Ectodermal cell (in vitro differentiated cells): ENCODE measurements at regions not wholly inside any gene's neighbourhood (a gene's known extent, or its start where the extent isn't known, plus 50 kb on each side); places are given as distances from the start of the nearest gene placed in this dataset.

Source experiments
- H3K27ac ChIP-seq: 2 replicates; pipeline ENCODE4 v1.7.0; 2013; ENCODE audit warnings: mild to moderate bottlenecking, low read depth, low read length; ENCODE audit not compliant: insufficient read depth, poor library complexity, severe bottlenecking
- H3K27me3 ChIP-seq: 2 replicates; pipeline ENCODE4 v1.7.0; 2013; ENCODE audit warnings: mild to moderate bottlenecking, low read length; ENCODE audit not compliant: insufficient read depth, control insufficient read depth, poor library complexity, severe bottlenecking
- H3K36me3 ChIP-seq: one replicate; pipeline ENCODE4 v1.7.0; 2013; ENCODE audit warnings: low read length; ENCODE audit not compliant: control insufficient read depth, insufficient read depth
- H3K4me1 ChIP-seq: one replicate; pipeline ENCODE4 v1.7.0; 2013; ENCODE audit warnings: low read length; ENCODE audit not compliant: control insufficient read depth, insufficient read depth
- H3K4me3 ChIP-seq: 2 replicates; pipeline ENCODE4 v1.7.0; 2013; ENCODE audit warnings: low read depth, low read length, control low read depth; ENCODE audit not compliant: insufficient read depth
- H3K9me3 ChIP-seq: 2 replicates; pipeline ENCODE4 v1.7.0; 2013; ENCODE audit warnings: mild to moderate bottlenecking, low read length, moderate library complexity; ENCODE audit not compliant: control insufficient read depth
- WGBS, 2 experiments: methylation state at CpG; one replicate each; pipeline ENCODE4 v1.1.7; 2013; ENCODE audit warnings: missing lambda C conversion rate in 2 of 2; 5-methylcytosine and 5-hydroxymethylcytosine counted together

DNA sequence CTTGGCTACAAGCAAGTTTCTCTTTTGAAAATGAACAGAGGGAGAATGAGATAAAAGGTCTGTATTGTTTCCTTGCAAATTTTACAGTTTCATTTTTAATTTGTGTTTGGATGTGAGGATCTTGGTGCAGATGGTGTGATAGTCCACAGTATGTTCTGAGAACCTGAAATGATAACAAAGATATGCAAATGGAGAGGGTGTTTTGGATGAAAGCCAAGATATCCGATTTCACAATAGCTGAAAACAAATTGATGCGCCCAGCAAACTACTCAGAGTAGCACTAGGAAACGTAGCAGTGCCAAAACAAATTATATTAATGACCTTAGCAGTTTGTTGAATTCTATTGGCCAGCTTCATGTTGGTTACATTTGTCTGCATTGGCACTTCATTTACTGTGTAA lies 683.5 kb downstream of the TMEM182 start:
- H3K36me3 ChIP-seq: no peaks in the 10 kb centered on the region
- no peak overlapping the region for H3K27ac ChIP-seq
- H3K9me3 ChIP-seq: no peaks in the 10 kb centered on the region
- H3K4me1 ChIP-seq: no peaks in the 10 kb centered on the region
- 62 to 69% methylated on average over 3 of the region's 3 CpGs for WGBS, 2 experiments
- H3K27me3 ChIP-seq: no peaks in the 10 kb centered on the region
- H3K4me3 ChIP-seq: no peak overlapping the region

DNA sequence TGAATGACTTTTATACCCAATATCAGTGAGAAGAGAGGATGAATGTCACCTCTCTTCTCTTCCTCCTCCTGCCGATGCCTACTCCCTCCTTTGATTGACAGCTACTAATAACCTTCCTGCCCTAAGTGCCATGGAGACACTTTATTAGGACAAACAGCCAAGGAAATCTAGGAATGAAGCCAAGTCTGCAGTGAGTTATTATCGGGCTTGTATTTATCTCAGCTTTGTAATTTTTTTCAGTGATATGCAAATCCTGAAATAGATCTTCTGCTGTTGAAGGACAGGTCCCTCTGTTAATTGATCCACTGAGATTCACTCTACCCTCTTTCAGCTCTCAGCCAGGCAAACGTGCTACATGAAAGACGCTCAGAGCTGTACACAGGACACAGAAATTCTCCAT lies 686.7 kb downstream of the TMEM182 start:
- no peaks in the 10 kb centered on the region for H3K4me1 ChIP-seq
- H3K27ac ChIP-seq: no peak overlapping the region
- no peaks in the 10 kb centered on the region for H3K36me3 ChIP-seq
- no peaks in the 10 kb centered on the region for H3K27me3 ChIP-seq
- WGBS, 2 experiments: 81 to 84% methylated on average over 4 of the region's 4 CpGs
- no peaks in the 10 kb centered on the region for H3K9me3 ChIP-seq
- H3K4me3 ChIP-seq: no peak overlapping the region

DNA sequence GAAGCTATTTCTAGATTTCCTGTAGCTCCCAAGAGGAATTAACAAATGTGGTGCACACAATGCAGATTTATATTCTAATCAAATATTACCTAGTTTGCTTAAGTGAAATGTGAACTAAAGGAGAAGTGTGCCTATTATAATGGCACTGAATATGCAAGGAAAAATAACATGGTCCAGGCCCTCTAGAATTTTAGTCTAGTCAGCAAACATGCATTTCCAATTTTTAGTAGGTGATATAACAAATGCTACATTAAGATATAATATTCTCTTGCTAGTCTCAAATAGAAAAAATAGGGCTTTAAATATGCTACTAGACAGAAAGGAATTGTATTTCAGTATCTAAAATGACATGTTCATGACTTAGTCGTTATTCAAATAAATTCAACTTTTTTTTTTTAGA lies 689.5 kb downstream of the TMEM182 start:
- WGBS, 2 experiments: 81 to 91% methylated on average over 1 of the region's 1 CpG
- no peaks in the 10 kb centered on the region for H3K9me3 ChIP-seq
- no peaks in the 10 kb centered on the region for H3K36me3 ChIP-seq
- H3K4me3 ChIP-seq: no peak overlapping the region
- H3K27ac ChIP-seq: no peak overlapping the region
- no peaks in the 10 kb centered on the region for H3K4me1 ChIP-seq
- H3K27me3 ChIP-seq: no peaks in the 10 kb centered on the region

DNA sequence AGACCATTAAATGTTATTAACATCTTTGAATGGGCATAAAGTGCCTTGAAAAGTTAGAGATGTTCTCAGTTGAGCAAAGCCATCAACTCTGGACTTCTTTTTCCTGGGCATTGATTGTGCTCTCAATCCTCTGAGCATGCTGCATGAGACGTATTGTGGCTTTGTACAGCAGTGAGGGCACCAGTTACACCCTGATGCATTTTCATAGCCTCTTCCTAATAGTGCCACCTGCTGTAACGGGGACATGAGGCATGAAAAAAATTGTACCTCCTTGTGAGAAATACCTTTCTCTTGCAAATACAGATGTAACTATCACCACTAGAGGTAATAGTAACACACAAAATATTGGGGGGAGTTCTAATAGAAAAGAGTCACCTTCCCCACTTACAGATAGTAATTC lies 697.5 kb downstream of the TMEM182 start:
- no peaks in the 10 kb centered on the region for H3K4me1 ChIP-seq

DNA sequence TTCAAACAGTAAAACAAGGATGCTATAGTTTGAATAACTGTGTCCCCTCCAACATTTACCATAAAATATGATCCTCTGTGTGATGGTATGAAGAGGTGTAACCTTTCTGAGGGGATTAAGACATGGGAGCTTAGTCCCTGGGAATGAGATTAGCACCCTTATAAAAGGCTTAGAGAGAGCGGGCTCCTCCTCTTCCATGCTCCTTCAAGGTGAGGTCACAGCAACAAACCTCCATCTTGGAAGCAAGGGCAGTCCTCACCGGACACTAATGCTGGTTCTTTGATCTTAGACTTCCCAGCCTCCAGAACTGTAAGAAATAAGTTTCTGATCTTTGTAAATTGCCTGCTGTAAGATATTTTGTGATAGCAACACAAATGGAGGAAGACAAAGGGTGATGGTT lies 700.3 kb downstream of the TMEM182 start:
- Histone ChIP-seq H3K27ac (no peak overlapping the region), H3K36me3 (no peaks in the 10 kb centered on the region), H3K4me3 (no peak overlapping the region), H3K4me1 (no peaks in the 10 kb centered on the region), H3K9me3 (no peaks in the 10 kb centered on the region), H3K27me3 (no peaks in the 10 kb centered on the region)
- WGBS, 2 experiments: 92 to 97% methylated on average over 2 of the region's 2 CpGs

More for the DNA sequence above, 697.5 kb downstream of the TMEM182 start:
- Histone ChIP-seq H3K4me3 (no peak overlapping the region), H3K27me3 (no peaks in the 10 kb centered on the region), H3K27ac (no peak overlapping the region), H3K9me3 (no peaks in the 10 kb centered on the region), H3K36me3 (no peaks in the 10 kb centered on the region)
- 79 to 80% methylated on average over 2 of the region's 2 CpGs for WGBS, 2 experiments

DNA sequence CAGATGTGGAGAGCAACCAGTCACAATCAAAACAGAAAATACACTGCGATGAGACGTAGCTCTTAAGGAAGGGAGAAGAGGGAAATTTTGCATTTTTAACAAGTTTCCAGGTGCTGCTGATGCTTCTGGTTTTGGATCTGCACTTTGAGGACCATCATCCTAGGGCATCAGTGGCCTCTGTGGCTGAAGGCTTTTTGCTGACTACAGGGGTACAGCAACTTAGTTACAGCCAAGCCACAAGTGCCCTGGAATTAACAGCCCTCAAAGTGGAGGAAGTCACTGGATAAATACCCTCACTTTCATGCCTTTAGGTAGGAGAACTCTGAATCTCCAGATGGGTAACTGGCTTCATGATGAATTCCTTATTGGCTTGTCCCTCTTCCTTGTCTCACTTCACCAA lies 700.9 kb downstream of the TMEM182 start:
- no peaks in the 10 kb centered on the region for H3K9me3 ChIP-seq
- no peaks in the 10 kb centered on the region for H3K4me1 ChIP-seq
- no peaks in the 10 kb centered on the region for H3K36me3 ChIP-seq
- H3K27me3 ChIP-seq: no peaks in the 10 kb centered on the region
- no peak overlapping the region for H3K4me3 ChIP-seq
- 96 to 100% methylated on average over 2 of the region's 2 CpGs for WGBS, 2 experiments
- H3K27ac ChIP-seq: no peak overlapping the region

DNA sequence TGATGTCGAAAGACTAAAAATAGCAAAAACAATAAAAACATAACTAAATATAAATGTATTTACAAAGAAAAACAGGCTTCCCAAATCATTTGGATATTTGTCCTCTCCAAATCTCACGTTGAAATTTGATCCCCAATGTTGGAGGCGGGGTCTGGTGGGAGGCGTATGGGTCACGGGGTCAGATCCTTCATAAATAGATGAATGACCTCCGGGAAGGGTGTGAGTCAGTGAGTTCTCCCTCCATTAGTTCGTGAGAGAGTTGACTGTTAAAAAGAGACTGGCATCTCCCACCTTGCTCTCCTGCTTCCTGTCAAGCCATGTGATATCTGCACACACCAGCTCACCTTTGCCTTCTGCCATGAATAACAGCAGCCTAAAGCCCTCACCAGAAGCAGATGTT lies 703.0 kb downstream of the TMEM182 start:
- H3K4me1 ChIP-seq: no peaks in the 10 kb centered on the region
- WGBS, 2 experiments: 91% methylated on average over 6 of the region's 7 CpGs
- no peaks in the 10 kb centered on the region for H3K9me3 ChIP-seq
- H3K27ac ChIP-seq: no peak overlapping the region
- no peaks in the 10 kb centered on the region for H3K27me3 ChIP-seq
- no peaks in the 10 kb centered on the region for H3K36me3 ChIP-seq
- H3K4me3 ChIP-seq: no peak overlapping the region

DNA sequence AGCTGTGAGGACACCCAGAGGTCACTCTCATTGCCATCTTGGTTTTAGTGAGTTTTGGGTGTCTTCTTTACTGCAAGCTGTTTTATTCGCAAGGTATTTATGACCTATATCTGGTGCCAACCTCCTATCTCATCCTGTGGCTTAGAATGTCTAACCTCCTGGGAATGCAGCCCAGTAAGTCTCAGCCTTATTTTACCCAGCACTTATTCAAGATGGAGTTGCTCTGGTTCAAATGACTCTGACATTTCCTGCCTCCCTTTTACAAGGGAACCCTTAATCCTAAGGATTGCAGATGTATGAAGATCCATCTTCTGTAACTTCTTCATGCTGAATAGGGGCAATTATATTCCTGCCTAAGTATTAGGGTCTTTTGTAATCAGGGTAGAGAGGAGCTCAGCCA lies 708.0 kb downstream of the TMEM182 start:
- no peaks in the 10 kb centered on the region for H3K27me3 ChIP-seq
- no peaks in the 10 kb centered on the region for H3K4me1 ChIP-seq
- H3K9me3 ChIP-seq: no peaks in the 10 kb centered on the region
- no peak overlapping the region for H3K4me3 ChIP-seq
- no peak overlapping the region for H3K27ac ChIP-seq
- WGBS, 2 experiments: 93 to 100% methylated on average over 1 of the region's 1 CpG
- H3K36me3 ChIP-seq: no peaks in the 10 kb centered on the region

DNA sequence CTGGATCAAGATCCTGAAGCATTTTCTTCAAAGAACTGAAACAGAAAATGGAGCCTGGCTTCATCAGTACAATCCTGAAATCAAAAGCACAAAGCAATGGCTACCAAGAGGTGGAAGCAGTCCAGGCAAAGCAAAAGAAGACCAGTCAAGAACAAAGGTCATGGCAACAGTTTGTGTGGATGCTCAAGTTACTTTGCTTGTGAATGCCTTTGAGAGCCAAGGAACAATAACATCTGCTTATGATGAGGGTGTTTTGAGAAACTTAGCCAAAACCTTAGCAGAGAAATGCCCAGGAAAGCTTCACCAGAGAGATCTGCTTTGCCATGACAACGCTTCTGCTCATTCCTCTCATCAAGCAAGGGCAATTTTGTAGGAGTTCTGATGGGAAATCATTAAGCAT lies 723.1 kb downstream of the TMEM182 start:
- H3K9me3 ChIP-seq: no peaks in the 10 kb centered on the region
- H3K4me1 ChIP-seq: no peaks in the 10 kb centered on the region
- no peaks in the 10 kb centered on the region for H3K27me3 ChIP-seq
- no peaks in the 10 kb centered on the region for H3K36me3 ChIP-seq
- H3K4me3 ChIP-seq: no peak overlapping the region
- no peak overlapping the region for H3K27ac ChIP-seq
- 91 to 94% methylated on average over 1 of the region's 1 CpG for WGBS, 2 experiments

DNA sequence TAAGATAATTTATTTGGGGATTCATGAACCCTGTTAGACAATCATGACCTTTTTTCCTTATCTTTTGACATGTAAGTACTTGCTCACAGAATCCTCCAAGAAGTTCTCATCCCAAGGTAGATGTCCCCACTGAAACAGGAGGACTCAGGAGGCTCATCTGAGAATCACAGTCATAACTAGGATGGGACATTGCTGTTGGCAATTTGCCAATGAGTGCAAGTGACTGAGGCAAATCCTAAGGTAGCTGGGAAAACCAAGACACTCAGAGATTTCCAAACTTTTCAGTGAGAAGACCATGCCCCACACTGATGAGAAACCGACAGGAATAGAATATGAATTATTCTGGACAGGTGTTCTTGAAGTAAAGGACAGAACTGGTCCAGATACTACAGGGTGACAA lies 735.0 kb downstream of the TMEM182 start:
- Histone ChIP-seq H3K27me3 (no peaks in the 10 kb centered on the region), H3K4me1 (no peaks in the 10 kb centered on the region), H3K36me3 (no peaks in the 10 kb centered on the region), H3K4me3 (no peak overlapping the region), H3K9me3 (no peaks in the 10 kb centered on the region), H3K27ac (no peak overlapping the region)
- 86 to 87% methylated on average over 1 of the region's 1 CpG for WGBS, 2 experiments

DNA sequence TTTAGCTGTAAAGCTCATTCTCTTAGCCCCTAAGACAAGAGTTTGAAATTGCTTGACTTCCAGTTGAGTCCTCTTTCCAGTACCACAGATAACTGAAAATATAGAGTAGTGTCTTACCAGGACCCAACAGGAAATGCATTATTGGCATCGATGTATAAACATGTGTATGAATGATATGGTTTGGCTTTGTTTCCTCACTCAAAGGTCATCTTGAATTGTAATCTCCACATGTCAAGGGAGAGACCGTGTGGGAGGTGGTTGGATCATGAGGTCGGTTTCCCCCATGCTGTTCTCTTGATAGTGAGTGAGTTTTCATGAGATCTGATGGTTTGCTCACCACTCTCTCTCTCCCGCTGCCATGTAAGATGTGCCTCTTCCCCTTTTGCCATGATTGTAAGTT lies 745.0 kb downstream of the TMEM182 start:
- H3K9me3 ChIP-seq: no peaks in the 10 kb centered on the region
- no peak overlapping the region for H3K27ac ChIP-seq
- H3K4me3 ChIP-seq: no peak overlapping the region
- H3K36me3 ChIP-seq: no peaks in the 10 kb centered on the region
- 88 to 91% methylated on average over 4 of the region's 4 CpGs for WGBS, 2 experiments
- H3K27me3 ChIP-seq: no peaks in the 10 kb centered on the region
- H3K4me1 ChIP-seq: no peaks in the 10 kb centered on the region
